Fibroblast of peridontal ligament (primary cell): ENCODE measurements at regions not wholly inside any gene's neighbourhood (a gene's known extent, or its start where the extent isn't known, plus 50 kb on each side); places are given as distances from the start of the nearest gene placed in this dataset.
"Not testable (repeated sequence)": the region's sequence is repeated elsewhere in the genome, so short reads cannot be mapped to it uniquely, and the experiment has no call there.

Source experiments
- DNase-seq: peaks from one replicate; pipeline ENCODE4 v3.0.0-alpha.2; 2010; ENCODE audit errors: extremely low read depth

- no peak for DNase-seq
These were observed 779.6 kb downstream of the CDH18 start for GRCh38 chr5:19208397-19208796.

GRCh38 chr5:19210886-19211285, 777.1 kb downstream of the CDH18 start:
- no peak for DNase-seq

GRCh38 chr5:19229179-19229835, 758.7 kb downstream of the CDH18 start:
- no peak for DNase-seq

- no peak for DNase-seq
These were observed 754.4 kb downstream of the CDH18 start for GRCh38 chr5:19233573-19233972.

- no peak for DNase-seq
These were observed 752.9 kb downstream of the CDH18 start for GRCh38 chr5:19235101-19235584.

- DNase-seq: no peak
These were observed 747.8 kb downstream of the CDH18 start for GRCh38 chr5:19240170-19240569.

GRCh38 chr5:19241690-19242089, 746.3 kb downstream of the CDH18 start:
- no peak for DNase-seq

GRCh38 chr5:19246191-19246590, 741.8 kb downstream of the CDH18 start:
- not testable (repeated sequence) for DNase-seq

- no peak for DNase-seq
These were observed 740.7 kb downstream of the CDH18 start for GRCh38 chr5:19247302-19247701.

GRCh38 chr5:19256036-19256435, 732.0 kb downstream of the CDH18 start:
- DNase-seq: no peak

GRCh38 chr5:19258686-19259085, 729.3 kb downstream of the CDH18 start:
- no peak for DNase-seq

- DNase-seq: no peak
These were observed 726.1 kb downstream of the CDH18 start for GRCh38 chr5:19261879-19262278.

GRCh38 chr5:19264821-19265220, 723.2 kb downstream of the CDH18 start:
- no peak for DNase-seq

- no peak for DNase-seq
These were observed 721.2 kb downstream of the CDH18 start for GRCh38 chr5:19266791-19267190.

GRCh38 chr5:19270153-19270552, 717.8 kb downstream of the CDH18 start:
- DNase-seq: no peak

- no peak for DNase-seq
These were observed 713.4 kb downstream of the CDH18 start for GRCh38 chr5:19274578-19274977.

- no peak for DNase-seq
These were observed 702.7 kb downstream of the CDH18 start for GRCh38 chr5:19285286-19285685.

GRCh38 chr5:19287548-19288277, 700.3 kb downstream of the CDH18 start:
- DNase-seq: not testable (repeated sequence)

- DNase-seq: not testable (repeated sequence)
These were observed 699.7 kb downstream of the CDH18 start for GRCh38 chr5:19288311-19288710.

GRCh38 chr5:19297934-19298333, 690.1 kb downstream of the CDH18 start:
- no peak for DNase-seq

- no peak for DNase-seq
These were observed 686.7 kb downstream of the CDH18 start for GRCh38 chr5:19301271-19301670.

- no peak for DNase-seq
These were observed 673.2 kb downstream of the CDH18 start for GRCh38 chr5:19314840-19315239.

- DNase-seq: no peak
These were observed 668.7 kb downstream of the CDH18 start for GRCh38 chr5:19319252-19319651.
